ENCODE measurements at regions not wholly inside any gene's neighbourhood (a gene's known extent, or its start where the extent isn't known, plus 50 kb on each side); places are given as distances from the start of the nearest gene placed in this dataset.

- 80% methylated on average over 4 of the region's 4 CpGs for WGBS
- Histone ChIP-seq H3K4me1 (no peaks in the 10 kb centered on the region), H3K4me3 (no peak overlapping the region), H3K36me3 (no peaks in the 10 kb centered on the region), H3K27me3 (no peaks in the 10 kb centered on the region), H3K27ac (no peak overlapping the region), H3K9me3 (no peaks in the 10 kb centered on the region)
- no peak for DNase-seq (ENCODE audit: low spot score in 2 of 2)
- no peak for TF ChIP-seq POLR2A (IDR thresholded peaks at IDR 0.05)
- TF ChIP-seq POLR2AphosphoS5 (IDR thresholded peaks at IDR 0.05), result no peak
- no peak for TF ChIP-seq EP300 (IDR thresholded peaks at IDR 0.05)
- TF ChIP-seq, protein P1, sequence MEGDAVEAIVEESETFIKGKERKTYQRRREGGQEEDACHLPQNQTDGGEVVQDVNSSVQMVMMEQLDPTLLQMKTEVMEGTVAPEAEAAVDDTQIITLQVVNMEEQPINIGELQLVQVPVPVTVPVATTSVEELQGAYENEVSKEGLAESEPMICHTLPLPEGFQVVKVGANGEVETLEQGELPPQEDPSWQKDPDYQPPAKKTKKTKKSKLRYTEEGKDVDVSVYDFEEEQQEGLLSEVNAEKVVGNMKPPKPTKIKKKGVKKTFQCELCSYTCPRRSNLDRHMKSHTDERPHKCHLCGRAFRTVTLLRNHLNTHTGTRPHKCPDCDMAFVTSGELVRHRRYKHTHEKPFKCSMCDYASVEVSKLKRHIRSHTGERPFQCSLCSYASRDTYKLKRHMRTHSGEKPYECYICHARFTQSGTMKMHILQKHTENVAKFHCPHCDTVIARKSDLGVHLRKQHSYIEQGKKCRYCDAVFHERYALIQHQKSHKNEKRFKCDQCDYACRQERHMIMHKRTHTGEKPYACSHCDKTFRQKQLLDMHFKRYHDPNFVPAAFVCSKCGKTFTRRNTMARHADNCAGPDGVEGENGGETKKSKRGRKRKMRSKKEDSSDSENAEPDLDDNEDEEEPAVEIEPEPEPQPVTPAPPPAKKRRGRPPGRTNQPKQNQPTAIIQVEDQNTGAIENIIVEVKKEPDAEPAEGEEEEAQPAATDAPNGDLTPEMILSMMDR (IDR thresholded peaks at IDR 0.05), result no peak
These were observed 506.0 kb downstream of the GBE1 start for GRCh38 chr3:81255463-81255862.

DNA sequence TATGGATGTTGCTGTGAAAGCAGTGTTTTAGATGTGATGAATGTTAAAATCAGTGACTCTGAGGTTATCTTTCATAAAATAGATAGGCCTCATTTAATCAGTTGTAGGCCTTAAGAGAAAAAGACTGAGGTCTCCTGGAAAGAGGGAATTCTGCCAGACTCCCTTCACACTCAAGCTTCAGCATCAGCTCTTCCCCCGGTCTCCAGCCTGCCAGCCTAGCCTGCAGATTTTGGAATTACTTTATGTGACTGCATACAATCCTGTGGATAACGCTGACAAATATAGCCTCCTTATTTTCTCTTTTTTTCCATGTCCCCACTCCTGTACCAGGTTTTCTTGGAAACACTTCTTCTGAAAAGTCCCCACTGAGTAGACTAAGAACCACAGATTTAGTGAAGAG lies 510.3 kb downstream of the GBE1 start:
- no peak for DNase-seq (ENCODE audit: low spot score in 2 of 2)
- Histone ChIP-seq H3K27me3 (no peaks in the 10 kb centered on the region), H3K4me3 (no peak overlapping the region), H3K9me3 (no peaks in the 10 kb centered on the region), H3K4me1 (no peaks in the 10 kb centered on the region), H3K36me3 (no peaks in the 10 kb centered on the region), H3K27ac (no peak overlapping the region)
- no peak for TF ChIP-seq POLR2A (IDR thresholded peaks at IDR 0.05)
- TF ChIP-seq, protein P1 (IDR thresholded peaks at IDR 0.05), result no peak
- TF ChIP-seq POLR2AphosphoS5 (IDR thresholded peaks at IDR 0.05), result no peak
- TF ChIP-seq EP300 (IDR thresholded peaks at IDR 0.05), result no peak
- WGBS, result 93% methylated on average over 2 of the region's 2 CpGs

GRCh38 chr3:81249540-81250029 lies 511.9 kb downstream of the GBE1 start:
- Histone ChIP-seq H3K4me3 (no peak overlapping the region), H3K4me1 (no peaks in the 10 kb centered on the region), H3K27ac (no peak overlapping the region), H3K27me3 (no peaks in the 10 kb centered on the region), H3K9me3 (no peaks in the 10 kb centered on the region), H3K36me3 (no peaks in the 10 kb centered on the region)
- WGBS, result 70% methylated on average over 1 of the region's 1 CpG
- TF ChIP-seq POLR2A (IDR thresholded peaks at IDR 0.05) (no peak), POLR2AphosphoS5 (IDR thresholded peaks at IDR 0.05) (no peak), EP300 (IDR thresholded peaks at IDR 0.05) (no peak)
- TF ChIP-seq, protein P1 (IDR thresholded peaks at IDR 0.05), result no peak
- DNase-seq (ENCODE audit: low spot score in 2 of 2), result no peak

- TF ChIP-seq EP300 (IDR thresholded peaks at IDR 0.05), result no peak
- no peak for TF ChIP-seq POLR2A (IDR thresholded peaks at IDR 0.05)
- TF ChIP-seq POLR2AphosphoS5 (IDR thresholded peaks at IDR 0.05), result no peak
- TF ChIP-seq, protein P1 (IDR thresholded peaks at IDR 0.05), result no peak
- DNase-seq (ENCODE audit: low spot score in 2 of 2), result no peak
- WGBS, result 33% methylated on average over 3 of the region's 3 CpGs
- Histone ChIP-seq H3K9me3 (no peaks in the 10 kb centered on the region), H3K27me3 (no peaks in the 10 kb centered on the region), H3K27ac (no peak overlapping the region), H3K4me1 (no peaks in the 10 kb centered on the region), H3K4me3 (no peak overlapping the region), H3K36me3 (no peaks in the 10 kb centered on the region)
These were observed 515.9 kb downstream of the GBE1 start for GRCh38 chr3:81245501-81245900.

DNA sequence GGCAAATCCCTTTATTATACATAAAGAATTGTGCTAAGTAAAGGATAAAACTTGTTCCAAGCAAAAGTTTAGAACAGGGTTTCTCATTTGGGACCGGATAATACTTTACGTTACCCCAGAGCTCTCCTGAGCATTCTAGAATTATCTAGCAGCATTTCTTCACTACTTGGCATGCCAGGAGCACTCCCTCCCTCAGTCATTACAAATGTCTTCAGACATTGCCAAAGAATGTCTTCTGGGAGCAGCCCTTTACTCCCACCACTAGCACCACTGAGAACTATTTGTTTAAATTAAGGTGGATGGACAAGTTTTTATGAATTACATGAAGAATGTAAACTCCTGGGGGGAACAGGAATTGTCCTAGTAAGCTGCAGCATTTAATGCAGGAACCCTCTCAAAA lies 516.4 kb downstream of the GBE1 start:
- TF ChIP-seq, protein P1 (IDR thresholded peaks at IDR 0.05), result no peak
- no peak for TF ChIP-seq POLR2A (IDR thresholded peaks at IDR 0.05)
- TF ChIP-seq POLR2AphosphoS5 (IDR thresholded peaks at IDR 0.05), result no peak
- no peak for TF ChIP-seq EP300 (IDR thresholded peaks at IDR 0.05)
- no peak for DNase-seq (ENCODE audit: low spot score in 2 of 2)
- H3K4me1 ChIP-seq, result no peaks in the 10 kb centered on the region
- no peaks in the 10 kb centered on the region for H3K27me3 ChIP-seq
- 56% methylated on average over 2 of the region's 2 CpGs for WGBS
- no peak overlapping the region for H3K4me3 ChIP-seq
- H3K36me3 ChIP-seq, result no peaks in the 10 kb centered on the region
- H3K9me3 ChIP-seq, result no peaks in the 10 kb centered on the region
- H3K27ac ChIP-seq, result no peak overlapping the region

Measured in suprapubic skin (tissue), 4 donors.